C4-2B (cell line): ENCODE measurements at regions not wholly inside any gene's neighbourhood (a gene's known extent, or its start where the extent isn't known, plus 50 kb on each side); places are given as distances from the start of the nearest gene placed in this dataset.

Experiments used
- H3K27ac ChIP-seq: fragments of 450-650 bp; 2 replicates; pipeline ENCODE4 v1.5.1; 2017
- ZFX ChIP-seq: fragments of 450-650 bp; IDR thresholded peaks from 2 replicates; pipeline ENCODE4 v1.6.1; 2017
- TF ChIP-seq, protein P1 (sequence below): fragments of 450-650 bp; conservative IDR thresholded peaks from 2 replicates; pipeline ENCODE4 v1.5.1; 2017; ENCODE audit warnings: mild to moderate bottlenecking

DNA sequence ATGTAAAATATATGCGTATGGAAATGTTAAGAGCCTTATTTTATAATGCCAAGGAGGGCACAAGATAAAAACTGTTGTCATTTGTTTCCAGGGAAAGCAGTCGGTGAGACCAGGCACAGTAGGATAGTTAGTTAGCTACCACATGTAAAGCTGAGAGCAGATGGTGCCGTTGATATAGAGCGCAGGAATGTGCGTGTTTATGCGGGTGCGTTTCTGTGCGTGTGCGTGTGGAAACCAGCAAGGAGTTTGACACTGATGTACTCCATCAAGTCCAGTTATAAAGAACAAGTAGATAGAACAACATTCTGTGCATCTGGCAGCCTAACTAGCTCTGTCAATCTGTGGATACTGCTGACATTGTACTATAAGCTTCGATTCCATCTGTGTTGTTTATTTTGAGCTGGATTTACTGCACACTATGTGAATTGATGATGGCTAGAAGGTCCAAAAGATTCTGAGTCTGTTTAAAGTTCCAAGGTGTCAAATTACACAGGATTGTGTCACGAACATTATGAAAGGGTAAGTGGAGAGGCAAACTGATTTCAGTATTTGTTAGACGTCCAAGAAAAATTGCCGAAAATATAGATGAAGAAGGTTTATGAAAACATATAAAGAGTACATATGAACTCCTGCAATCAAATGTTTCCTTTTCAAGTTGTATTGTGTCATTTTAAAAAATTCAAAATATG, 494.9 kb upstream of the MEF2C start:
- H3K27ac ChIP-seq = no peak overlapping the region
- TF ChIP-seq ZFX = no peak
- TF ChIP-seq, protein P1, sequence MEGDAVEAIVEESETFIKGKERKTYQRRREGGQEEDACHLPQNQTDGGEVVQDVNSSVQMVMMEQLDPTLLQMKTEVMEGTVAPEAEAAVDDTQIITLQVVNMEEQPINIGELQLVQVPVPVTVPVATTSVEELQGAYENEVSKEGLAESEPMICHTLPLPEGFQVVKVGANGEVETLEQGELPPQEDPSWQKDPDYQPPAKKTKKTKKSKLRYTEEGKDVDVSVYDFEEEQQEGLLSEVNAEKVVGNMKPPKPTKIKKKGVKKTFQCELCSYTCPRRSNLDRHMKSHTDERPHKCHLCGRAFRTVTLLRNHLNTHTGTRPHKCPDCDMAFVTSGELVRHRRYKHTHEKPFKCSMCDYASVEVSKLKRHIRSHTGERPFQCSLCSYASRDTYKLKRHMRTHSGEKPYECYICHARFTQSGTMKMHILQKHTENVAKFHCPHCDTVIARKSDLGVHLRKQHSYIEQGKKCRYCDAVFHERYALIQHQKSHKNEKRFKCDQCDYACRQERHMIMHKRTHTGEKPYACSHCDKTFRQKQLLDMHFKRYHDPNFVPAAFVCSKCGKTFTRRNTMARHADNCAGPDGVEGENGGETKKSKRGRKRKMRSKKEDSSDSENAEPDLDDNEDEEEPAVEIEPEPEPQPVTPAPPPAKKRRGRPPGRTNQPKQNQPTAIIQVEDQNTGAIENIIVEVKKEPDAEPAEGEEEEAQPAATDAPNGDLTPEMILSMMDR = no peak

GRCh38 chr5:89374818-89375521, 492.0 kb upstream of the MEF2C start:
- TF ChIP-seq, protein P1 = no peak
- TF ChIP-seq ZFX = no peak
- no peak overlapping the region for H3K27ac ChIP-seq

DNA sequence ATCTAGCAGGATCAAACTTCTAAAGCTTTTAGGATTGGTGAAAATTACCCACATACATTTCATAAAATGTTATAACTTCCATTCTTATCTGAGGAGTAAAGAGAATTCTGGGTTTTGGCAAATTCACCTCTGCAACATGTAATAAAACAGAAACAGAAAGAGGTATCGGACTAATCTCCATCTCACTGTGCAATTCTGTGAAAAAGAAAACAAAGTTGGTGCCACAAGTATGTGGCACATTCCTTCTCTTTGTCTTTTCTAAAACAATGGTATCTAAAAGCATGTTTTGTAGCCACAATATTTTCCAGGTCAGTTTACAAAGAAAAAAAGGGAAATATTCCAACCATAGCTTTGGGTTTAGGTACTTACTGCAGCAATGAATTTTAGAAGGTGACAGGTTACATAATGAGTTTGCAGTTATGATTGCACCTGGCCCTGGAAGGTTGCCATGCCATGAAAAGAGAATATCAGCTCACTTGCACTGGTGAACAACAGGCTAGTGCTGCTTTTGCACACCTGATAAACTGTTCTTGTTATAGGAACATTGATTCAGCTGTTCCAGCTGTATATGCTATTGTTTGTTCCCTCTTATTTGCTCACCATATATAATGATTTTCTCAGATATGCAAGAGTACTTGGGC, 491.3 kb upstream of the MEF2C start:
- H3K27ac ChIP-seq = no peak overlapping the region
- TF ChIP-seq ZFX = no peak
- TF ChIP-seq, protein P1 = no peak

- no peak for TF ChIP-seq ZFX
- TF ChIP-seq, protein P1 = no peak
- H3K27ac ChIP-seq = no peak overlapping the region
Observed at GRCh38 chr5:89372176-89372575, 489.2 kb upstream of the MEF2C start.

GRCh38 chr5:89371646-89372045, 488.7 kb upstream of the MEF2C start:
- H3K27ac ChIP-seq = no peak overlapping the region
- TF ChIP-seq, protein P1 = no peak
- TF ChIP-seq ZFX = no peak

DNA sequence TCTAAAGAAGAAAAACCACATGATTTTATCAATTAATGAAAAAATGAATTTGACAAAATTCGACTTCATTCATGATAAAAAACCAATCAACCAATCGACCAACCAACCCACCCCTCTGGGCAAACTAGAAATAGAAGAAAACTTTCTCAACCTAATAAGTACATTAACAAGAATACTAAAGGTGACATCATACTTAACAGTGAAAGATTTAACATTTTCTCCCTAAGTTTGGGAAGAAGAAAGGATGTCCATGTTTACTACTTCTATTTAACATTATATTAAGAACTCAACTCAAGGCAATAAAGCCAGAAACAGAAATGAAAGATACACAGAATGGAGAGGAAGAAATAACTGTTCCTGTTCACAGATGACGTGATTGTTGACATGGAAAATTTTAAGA, 476.1 kb upstream of the MEF2C start:
- H3K27ac ChIP-seq = no peak overlapping the region
- TF ChIP-seq, protein P1 = no peak

DNA sequence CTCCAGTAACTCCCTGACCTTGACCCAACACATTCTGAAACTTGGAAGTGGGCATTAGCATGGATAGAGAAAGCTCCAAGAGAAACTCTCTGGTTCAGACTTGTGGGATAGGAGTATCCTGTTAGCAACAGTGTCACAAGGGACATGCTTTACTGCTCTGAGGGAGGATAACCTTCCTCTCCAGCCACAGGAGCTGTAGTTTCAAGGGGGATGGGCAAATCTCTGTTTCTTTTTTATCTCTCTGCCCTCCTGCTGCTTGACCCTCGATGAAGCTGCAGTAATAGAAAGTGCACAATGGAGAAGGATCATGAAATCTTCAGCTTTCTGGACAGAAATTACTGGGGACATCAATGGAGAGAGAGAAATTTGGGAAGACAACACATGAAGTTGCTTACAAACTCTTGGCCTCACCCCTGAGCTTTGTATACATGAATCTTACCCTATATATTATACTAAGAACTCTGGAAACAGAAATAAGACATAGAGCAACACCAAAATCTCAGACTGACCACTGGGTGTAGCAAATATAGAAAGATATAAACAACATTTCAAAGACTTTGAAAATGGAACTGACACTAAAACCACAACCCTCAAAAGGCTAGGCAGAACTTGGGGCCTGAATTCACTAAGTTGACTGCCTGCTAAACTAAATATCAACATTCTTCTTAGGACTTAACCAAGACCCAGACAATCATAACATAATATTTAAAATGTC, 471.0 kb upstream of the MEF2C start:
- no peak overlapping the region for H3K27ac ChIP-seq
- no peak for TF ChIP-seq ZFX
- TF ChIP-seq, protein P1 = no peak
